OCI-LY3 (cell line): ENCODE measurements at regions not wholly inside any gene's neighbourhood (a gene's known extent, or its start where the extent isn't known, plus 50 kb on each side); places are given as distances from the start of the nearest gene placed in this dataset.

Source experiments
- H2AFZ ChIP-seq: fragments of 200-600, 300-600 bp; shearing (Covaris generic); 2 replicates; pipeline ENCODE4 v1.6.0; 2014; ENCODE audit warnings: antibody characterized with exemption, low read depth, low read length
- H3K27ac ChIP-seq: fragments of 200-600, 300-600 bp; sonication (generic); 2 replicates; pipeline ENCODE4 v1.5.1; 2014; ENCODE audit warnings: mild to moderate bottlenecking, low read length, moderate library complexity, mixed read lengths
- H3K27me3 ChIP-seq: fragments of 200-600, 300-600 bp; sonication (generic); 2 replicates; pipeline ENCODE4 v1.6.1; 2014; ENCODE audit warnings: low read depth, low read length, mixed read lengths
- H3K36me3 ChIP-seq: fragments of 200-600, 300-600 bp; sonication (generic); replicated peaks from 2 replicates; pipeline ENCODE3; 2014; ENCODE audit warnings: low read depth, low read length, mixed read lengths
- H3K4me1 ChIP-seq: fragments of 300-600, 200-600 bp; sonication (generic); 2 replicates; pipeline ENCODE4 v1.6.1; 2014; ENCODE audit warnings: low read length, mixed read lengths
- H3K4me2 ChIP-seq: fragments of 200-600, 300-600 bp; sonication (generic); 2 replicates; pipeline ENCODE4 v1.6.1; 2014; ENCODE audit warnings: low read length, mixed read lengths
- H3K4me3 ChIP-seq: fragments of 300-600, 200-600 bp; sonication (generic); 2 replicates; pipeline ENCODE4 v1.5.1; 2014; ENCODE audit warnings: antibody characterized with exemption, mild to moderate bottlenecking, low read length, moderate library complexity
- H3K79me2 ChIP-seq: fragments of 300-600, 200-600 bp; shearing (Covaris generic); 2 replicates; pipeline ENCODE4 v1.6.1; 2014; ENCODE audit warnings: mild to moderate bottlenecking, low read length, mixed read lengths
- H3K9ac ChIP-seq: fragments of 300-600, 200-600 bp; shearing (Covaris generic); 2 replicates; pipeline ENCODE4 v1.6.0; 2014; ENCODE audit warnings: mild to moderate bottlenecking, low read length, moderate library complexity
- H3K9me3 ChIP-seq: fragments of 200-600, 300-600 bp; shearing (Covaris generic); 2 replicates; pipeline ENCODE4 v1.6.1; 2014; ENCODE audit warnings: low read length, mixed read lengths; ENCODE audit not compliant: insufficient read depth
- H4K20me1 ChIP-seq: fragments of 200-600, 300-600 bp; sonication (generic); 2 replicates; pipeline ENCODE4 v1.6.1; 2016; ENCODE audit warnings: low read length, mixed read lengths; ENCODE audit not compliant: insufficient read depth
- CTCF ChIP-seq: fragments of 200-600, 300-600 bp; sonication (generic); IDR thresholded peaks from 2 replicates; pipeline ENCODE4 v1.5.1; 2014; ENCODE audit warnings: antibody characterized with exemption, low read length, low read depth
- EZH2phosphoT487 ChIP-seq: fragments of 200-600 bp; shearing (Covaris generic); IDR thresholded peaks from 2 replicates; pipeline ENCODE4 v1.6.1; 2018; ENCODE audit warnings: antibody characterized with exemption, mixed run types, low read depth

GRCh38 chr18:54531402-54532065 lies 59.5 kb upstream of the DYNAP start:
- TF ChIP-seq CTCF (no peak), EZH2phosphoT487 (no peak)
- Histone ChIP-seq H3K36me3 (no peaks in the 10 kb centered on the region), H4K20me1 (no peaks in the 10 kb centered on the region), H2AFZ (no peak overlapping the region), H3K27me3 (no peaks in the 10 kb centered on the region), H3K9ac (no peak overlapping the region), H3K4me2 (no peak overlapping the region), H3K4me1 (no peaks in the 10 kb centered on the region), H3K4me3 (no peak overlapping the region), H3K79me2 (no peaks in the 10 kb centered on the region), H3K27ac (no peak overlapping the region), H3K9me3 (no peaks in the 10 kb centered on the region)

- Histone ChIP-seq H3K4me1 (no peaks in the 10 kb centered on the region), H3K4me3 (no peak overlapping the region), H3K4me2 (no peak overlapping the region), H3K27ac (no peak overlapping the region), H3K27me3 (no peaks in the 10 kb centered on the region), H3K9me3 (no peaks in the 10 kb centered on the region), H3K79me2 (no peaks in the 10 kb centered on the region), H3K36me3 (no peaks in the 10 kb centered on the region), H4K20me1 (no peaks in the 10 kb centered on the region), H2AFZ (no peak overlapping the region), H3K9ac (no peak overlapping the region)
- TF ChIP-seq CTCF = no peak
- no peak for TF ChIP-seq EZH2phosphoT487
Measured at GRCh38 chr18:54532222-54532621, 58.8 kb upstream of the DYNAP start.

GRCh38 chr18:54532962-54533361 lies 58.1 kb upstream of the DYNAP start:
- H2AFZ ChIP-seq = no peak overlapping the region
- H3K4me3 ChIP-seq = no peak overlapping the region
- peaks cover 6% of the 10 kb centered on the region for H3K9me3 ChIP-seq
- no peaks in the 10 kb centered on the region for H4K20me1 ChIP-seq
- H3K27ac ChIP-seq = no peak overlapping the region
- no peaks in the 10 kb centered on the region for H3K36me3 ChIP-seq
- TF ChIP-seq CTCF (no peak), EZH2phosphoT487 (no peak)
- H3K79me2 ChIP-seq = no peaks in the 10 kb centered on the region
- no peaks in the 10 kb centered on the region for H3K4me1 ChIP-seq
- H3K4me2 ChIP-seq = no peak overlapping the region
- H3K9ac ChIP-seq = no peak overlapping the region
- H3K27me3 ChIP-seq = no peaks in the 10 kb centered on the region
